ENCODE measurements at regions not wholly inside any gene's neighbourhood (a gene's known extent, or its start where the extent isn't known, plus 50 kb on each side); places are given as distances from the start of the nearest gene placed in this dataset.
A peak's percentile ranks its signal among the peaks of the same experiment; 100 is the strongest.

DNA sequence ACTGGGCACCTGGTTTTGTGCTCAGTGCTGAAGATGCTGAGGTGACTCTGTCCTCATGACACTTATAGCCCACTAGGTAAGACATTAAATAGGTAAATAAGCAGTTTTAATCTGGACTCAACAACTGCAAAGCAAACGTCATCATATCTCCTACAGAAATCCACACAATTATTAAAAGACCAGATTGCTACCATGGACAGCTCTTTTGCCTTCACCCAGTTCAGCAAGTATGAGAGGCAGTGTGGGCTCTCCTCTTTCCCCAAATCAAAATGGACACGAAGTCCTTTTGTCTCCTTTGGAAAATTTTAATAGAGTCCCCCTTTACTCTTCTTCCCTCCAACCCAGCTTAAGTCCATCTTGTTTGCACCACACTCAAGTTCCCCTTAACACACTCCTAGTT lies 171.1 kb downstream of the RPAP3 start:
- ATAC-seq (no peak), FAIRE-seq (no peak), DNase-seq (ENCODE audit: low read depth, low spot score) (no peak)
- in situ Hi-C loops (cut with MboI) (no loop called here), intact Hi-C loops (cut with micrococcal nuclease; ENCODE audit: unreplicated experiment) (no loop called here)
- no TSS peak for BruUV-seq (replicated peaks)
- TF ChIP-seq, protein P1, sequence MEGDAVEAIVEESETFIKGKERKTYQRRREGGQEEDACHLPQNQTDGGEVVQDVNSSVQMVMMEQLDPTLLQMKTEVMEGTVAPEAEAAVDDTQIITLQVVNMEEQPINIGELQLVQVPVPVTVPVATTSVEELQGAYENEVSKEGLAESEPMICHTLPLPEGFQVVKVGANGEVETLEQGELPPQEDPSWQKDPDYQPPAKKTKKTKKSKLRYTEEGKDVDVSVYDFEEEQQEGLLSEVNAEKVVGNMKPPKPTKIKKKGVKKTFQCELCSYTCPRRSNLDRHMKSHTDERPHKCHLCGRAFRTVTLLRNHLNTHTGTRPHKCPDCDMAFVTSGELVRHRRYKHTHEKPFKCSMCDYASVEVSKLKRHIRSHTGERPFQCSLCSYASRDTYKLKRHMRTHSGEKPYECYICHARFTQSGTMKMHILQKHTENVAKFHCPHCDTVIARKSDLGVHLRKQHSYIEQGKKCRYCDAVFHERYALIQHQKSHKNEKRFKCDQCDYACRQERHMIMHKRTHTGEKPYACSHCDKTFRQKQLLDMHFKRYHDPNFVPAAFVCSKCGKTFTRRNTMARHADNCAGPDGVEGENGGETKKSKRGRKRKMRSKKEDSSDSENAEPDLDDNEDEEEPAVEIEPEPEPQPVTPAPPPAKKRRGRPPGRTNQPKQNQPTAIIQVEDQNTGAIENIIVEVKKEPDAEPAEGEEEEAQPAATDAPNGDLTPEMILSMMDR (IDR thresholded peaks at IDR 0.05 in 2 of 3, conservative IDR thresholded peaks at IDR 0.05 in 1 of 3; ENCODE audit: control insufficient read depth in 2 of 3, extremely low read depth in 1 of 3, insufficient read depth in 1 of 3, low read depth in 3 of 3, low read length in 3 of 3): no peak
- TF ChIP-seq NFYA (IDR thresholded peaks at IDR 0.05; ENCODE audit: borderline replicate concordance, low read depth, low read length) (no peak), ZZZ3 (IDR thresholded peaks at IDR 0.05; ENCODE audit: control insufficient read depth, insufficient read length, low read depth) (no peak), EED (IDR thresholded peaks at IDR 0.05; ENCODE audit: low read depth) (no peak)
- TF ChIP-seq, protein P2, sequence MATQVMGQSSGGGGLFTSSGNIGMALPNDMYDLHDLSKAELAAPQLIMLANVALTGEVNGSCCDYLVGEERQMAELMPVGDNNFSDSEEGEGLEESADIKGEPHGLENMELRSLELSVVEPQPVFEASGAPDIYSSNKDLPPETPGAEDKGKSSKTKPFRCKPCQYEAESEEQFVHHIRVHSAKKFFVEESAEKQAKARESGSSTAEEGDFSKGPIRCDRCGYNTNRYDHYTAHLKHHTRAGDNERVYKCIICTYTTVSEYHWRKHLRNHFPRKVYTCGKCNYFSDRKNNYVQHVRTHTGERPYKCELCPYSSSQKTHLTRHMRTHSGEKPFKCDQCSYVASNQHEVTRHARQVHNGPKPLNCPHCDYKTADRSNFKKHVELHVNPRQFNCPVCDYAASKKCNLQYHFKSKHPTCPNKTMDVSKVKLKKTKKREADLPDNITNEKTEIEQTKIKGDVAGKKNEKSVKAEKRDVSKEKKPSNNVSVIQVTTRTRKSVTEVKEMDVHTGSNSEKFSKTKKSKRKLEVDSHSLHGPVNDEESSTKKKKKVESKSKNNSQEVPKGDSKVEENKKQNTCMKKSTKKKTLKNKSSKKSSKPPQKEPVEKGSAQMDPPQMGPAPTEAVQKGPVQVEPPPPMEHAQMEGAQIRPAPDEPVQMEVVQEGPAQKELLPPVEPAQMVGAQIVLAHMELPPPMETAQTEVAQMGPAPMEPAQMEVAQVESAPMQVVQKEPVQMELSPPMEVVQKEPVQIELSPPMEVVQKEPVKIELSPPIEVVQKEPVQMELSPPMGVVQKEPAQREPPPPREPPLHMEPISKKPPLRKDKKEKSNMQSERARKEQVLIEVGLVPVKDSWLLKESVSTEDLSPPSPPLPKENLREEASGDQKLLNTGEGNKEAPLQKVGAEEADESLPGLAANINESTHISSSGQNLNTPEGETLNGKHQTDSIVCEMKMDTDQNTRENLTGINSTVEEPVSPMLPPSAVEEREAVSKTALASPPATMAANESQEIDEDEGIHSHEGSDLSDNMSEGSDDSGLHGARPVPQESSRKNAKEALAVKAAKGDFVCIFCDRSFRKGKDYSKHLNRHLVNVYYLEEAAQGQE (IDR thresholded peaks at IDR 0.05; ENCODE audit: low read depth, low read length): peak; percentile 73; the same call in 1 of the 2 replicates
- TF ChIP-seq, protein P3, sequence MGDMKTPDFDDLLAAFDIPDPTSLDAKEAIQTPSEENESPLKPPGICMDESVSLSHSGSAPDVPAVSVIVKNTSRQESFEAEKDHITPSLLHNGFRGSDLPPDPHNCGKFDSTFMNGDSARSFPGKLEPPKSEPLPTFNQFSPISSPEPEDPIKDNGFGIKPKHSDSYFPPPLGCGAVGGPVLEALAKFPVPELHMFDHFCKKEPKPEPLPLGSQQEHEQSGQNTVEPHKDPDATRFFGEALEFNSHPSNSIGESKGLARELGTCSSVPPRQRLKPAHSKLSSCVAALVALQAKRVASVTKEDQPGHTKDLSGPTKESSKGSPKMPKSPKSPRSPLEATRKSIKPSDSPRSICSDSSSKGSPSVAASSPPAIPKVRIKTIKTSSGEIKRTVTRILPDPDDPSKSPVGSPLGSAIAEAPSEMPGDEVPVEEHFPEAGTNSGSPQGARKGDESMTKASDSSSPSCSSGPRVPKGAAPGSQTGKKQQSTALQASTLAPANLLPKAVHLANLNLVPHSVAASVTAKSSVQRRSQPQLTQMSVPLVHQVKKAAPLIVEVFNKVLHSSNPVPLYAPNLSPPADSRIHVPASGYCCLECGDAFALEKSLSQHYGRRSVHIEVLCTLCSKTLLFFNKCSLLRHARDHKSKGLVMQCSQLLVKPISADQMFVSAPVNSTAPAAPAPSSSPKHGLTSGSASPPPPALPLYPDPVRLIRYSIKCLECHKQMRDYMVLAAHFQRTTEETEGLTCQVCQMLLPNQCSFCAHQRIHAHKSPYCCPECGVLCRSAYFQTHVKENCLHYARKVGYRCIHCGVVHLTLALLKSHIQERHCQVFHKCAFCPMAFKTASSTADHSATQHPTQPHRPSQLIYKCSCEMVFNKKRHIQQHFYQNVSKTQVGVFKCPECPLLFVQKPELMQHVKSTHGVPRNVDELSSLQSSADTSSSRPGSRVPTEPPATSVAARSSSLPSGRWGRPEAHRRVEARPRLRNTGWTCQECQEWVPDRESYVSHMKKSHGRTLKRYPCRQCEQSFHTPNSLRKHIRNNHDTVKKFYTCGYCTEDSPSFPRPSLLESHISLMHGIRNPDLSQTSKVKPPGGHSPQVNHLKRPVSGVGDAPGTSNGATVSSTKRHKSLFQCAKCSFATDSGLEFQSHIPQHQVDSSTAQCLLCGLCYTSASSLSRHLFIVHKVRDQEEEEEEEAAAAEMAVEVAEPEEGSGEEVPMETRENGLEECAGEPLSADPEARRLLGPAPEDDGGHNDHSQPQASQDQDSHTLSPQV (IDR thresholded peaks at IDR 0.05): no peak
- no peak overlapping the region for H3K4me2 ChIP-seq (ENCODE audit: control insufficient read depth, insufficient read depth)
- ChIA-PET CTCF (no interaction called here), SMC1A (ENCODE audit: uncharacterized antibody, unreplicated experiment) (no interaction called here), RAD21 (ENCODE audit: unreplicated experiment) (no interaction called here), POLR2A (no interaction called here)
- H3K27ac ChIP-seq (ENCODE audit: control insufficient read depth, insufficient read depth): no peak overlapping the region
- H3K27me3 ChIP-seq (replicated peaks in 1 of 2; ENCODE audit: control insufficient read depth in 2 of 2, insufficient read depth in 2 of 2, low read length in 1 of 2): no peaks in the 10 kb centered on the region; a peak in 1 of 4 replicates
- H3K4me1 ChIP-seq (ENCODE audit: control insufficient read depth, insufficient read depth, low read length): no peaks in the 10 kb centered on the region
- no peaks in the 10 kb centered on the region for H3K9me3 ChIP-seq (replicated peaks; ENCODE audit: control insufficient read depth, insufficient read depth, low read length)
- WGBS (ENCODE audit: insufficient coverage, insufficient replicate concordance, low lambda C conversion rate, missing lambda C conversion rate): 16% methylated on average over 2 of the region's 2 CpGs
- no peak overlapping the region for H3K4me3 ChIP-seq
- H3K9ac ChIP-seq (ENCODE audit: control insufficient read depth, insufficient read depth, low read length): no peak overlapping the region
- no peaks in the 10 kb centered on the region for H4K20me1 ChIP-seq (ENCODE audit: control insufficient read depth, insufficient read depth)
- no peaks in the 10 kb centered on the region for H3K36me3 ChIP-seq (ENCODE audit: control insufficient read depth in 2 of 2, insufficient read depth in 2 of 2, low read length in 1 of 2)
- no peaks in the 10 kb centered on the region for H3K79me2 ChIP-seq (ENCODE audit: control insufficient read depth, insufficient read depth, low read length)
- no peak overlapping the region for H2AFZ ChIP-seq (ENCODE audit: control insufficient read depth, low read depth, low read length)

Measured in GM12878 (cell line).